HepG2 (cell line): ENCODE measurements at regions not wholly inside any gene's neighbourhood (a gene's known extent, or its start where the extent isn't known, plus 50 kb on each side); places are given as distances from the start of the nearest gene placed in this dataset.

ENCODE experiments used
- ATAC-seq: fragments of 200-7000 bp; cut with Tn5 transposase; 3 replicates; pipeline ENCODE4 v1.9.1; 2020; ENCODE audit warnings: mild to moderate bottlenecking, moderate library complexity
- BruUV-seq: library from RNA; stranded (reverse); fragments of 400-500 nt; replicated peaks from 2 replicates; lab custom pipeline; 2021; lab: Mats Ljungman, UMichigan
- CTCF ChIA-PET: fragments of 300-600 bp; formaldehyde crosslinking; extraction: SDS; loops from one replicate; lab custom pipeline; 2021; ENCODE audit warnings: low total read pairs, inconsistent platforms, low intra/inter-chr PET ratio; lab: Yijun Ruan, JAX
- POLR2A ChIA-PET: fragments of 350-600 bp; sonication (Branson Sonifier 250); formaldehyde crosslinking; loops from one replicate; lab custom pipeline; 2020; ENCODE audit warnings: antibody characterized with exemption, inconsistent platforms; lab: Yijun Ruan, JAX
- DNase-seq: peaks from one replicate; pipeline ENCODE4 v3.0.0-alpha.2; 2015; ENCODE audit warnings: low spot score
- FAIRE-seq: peaks from 3 replicates; lab custom pipeline; 2011; peaks lifted over from hg19 to GRCh38; lab: Jason Lieb, UNC
- H2AFZ ChIP-seq: one replicate; pipeline ENCODE4 v1.6.1; 2011; ENCODE audit warnings: low read length, inconsistent platforms
- H3K27ac ChIP-seq: fragments of 300-600 bp; 3 replicates; pipeline ENCODE4 v1.8.0; 2011; ENCODE audit warnings: mixed run types, mild to moderate bottlenecking, mixed read lengths, low read length, inconsistent platforms; ENCODE audit not compliant: insufficient read depth; ENCODE audit errors: extremely low read length
- H3K27me3 ChIP-seq, 2 experiments: fragments of 200-600 bp in 1 of 2; 2 replicates in 1 of 2; 3 replicates in 1 of 2; pipeline versions ENCODE4 v1.6.0 to v1.8.0; 2011; ENCODE audit warnings: low read length in 2 of 2, mild to moderate bottlenecking in 2 of 2, moderate library complexity in 2 of 2, inconsistent platforms in 1 of 2; ENCODE audit not compliant: insufficient read depth in 2 of 2, control insufficient read depth in 1 of 2
- H3K36me3 ChIP-seq, 2 experiments: fragments of 200-600 bp in 1 of 2; replicated peaks in 1 of 2; 2 replicates in 1 of 2; 3 replicates in 1 of 2; pipeline versions ENCODE4 v1.5.1 to v1.8.0; 2011; ENCODE audit warnings: low read length in 2 of 2, inconsistent platforms in 1 of 2; ENCODE audit not compliant: insufficient read depth in 2 of 2, control insufficient read depth in 1 of 2
- H3K4me1 ChIP-seq: 2 replicates; pipeline ENCODE4 v1.5.1; 2012; ENCODE audit warnings: low read length, inconsistent platforms; ENCODE audit not compliant: insufficient read depth
- H3K4me2 ChIP-seq: 2 replicates; pipeline ENCODE4 v1.6.0; 2011; ENCODE audit warnings: low read depth, low read length, inconsistent platforms
- H3K4me3 ChIP-seq, 3 experiments: fragments of 200-600 bp in 1 of 3; sonication (generic), shearing (Covaris generic) in 1 of 3; replicated peaks in 1 of 3; 2 replicates each; pipeline ENCODE4 v1.5.1; 2011 to 2016; ENCODE audit warnings: low read length in 3 of 3, inconsistent platforms in 2 of 3, low read depth in 2 of 3, mild to moderate bottlenecking in 2 of 3, control low read depth in 1 of 3, mixed read lengths in 1 of 3; ENCODE audit not compliant: insufficient read depth in 1 of 3
- H3K79me2 ChIP-seq: one replicate; pipeline ENCODE4 v1.6.1; 2011; ENCODE audit warnings: low read length, inconsistent platforms; ENCODE audit not compliant: insufficient read depth
- H3K9ac ChIP-seq: 2 replicates; pipeline ENCODE4 v1.6.0; 2011; ENCODE audit warnings: mild to moderate bottlenecking, low read depth, low read length, inconsistent platforms; ENCODE audit not compliant: insufficient read depth
- H3K9me3 ChIP-seq: 2 replicates; pipeline ENCODE4 v1.5.1; 2012; ENCODE audit warnings: mild to moderate bottlenecking, low read length
- H4K20me1 ChIP-seq: 2 replicates; pipeline ENCODE4 v1.6.0; 2011; ENCODE audit warnings: inconsistent platforms, mild to moderate bottlenecking, low read length, moderate library complexity; ENCODE audit not compliant: insufficient read depth
- DMAP1 ChIP-seq: IDR thresholded peaks from 2 replicates; pipeline ENCODE4 v1.6.1; 2016
- MXD4 ChIP-seq: IDR thresholded peaks from 2 replicates; pipeline ENCODE4 v1.6.1; 2016; ENCODE audit warnings: mild to moderate bottlenecking, missing biosample characterization, missing genetic modification reagents
- ZNF260 ChIP-seq: sonication (generic); formaldehyde crosslinking; IDR thresholded peaks from 2 replicates; pipeline ENCODE4 v1.4.0; 2020; ENCODE audit warnings: missing genetic modification reagents, low read depth, mild to moderate bottlenecking, borderline replicate concordance
- ZNF614 ChIP-seq: IDR thresholded peaks from 2 replicates; pipeline ENCODE4 v1.6.1; 2018; ENCODE audit warnings: missing biosample characterization, missing genetic modification reagents, inconsistent platforms, borderline replicate concordance
- WGBS: methylation state at CpG from one replicate; pipeline ENCODE4 v1.1.6; 2017; ENCODE audit warnings: low lambda C conversion rate; 5-methylcytosine and 5-hydroxymethylcytosine counted together
- in situ Hi-C: cut with HindIII; loops from 2 replicates; pipeline ENCODE4 v1.10.0; 2017; ENCODE audit warnings: low pct_unique_long_range_greater_than_20kb; ENCODE audit not compliant: extremely low pct_ligation_motif_present
- intact Hi-C: fragments of 100-400 bp; cut with micrococcal nuclease; formaldehyde crosslinking; loops from one replicate; pipeline ENCODE4 v1.10.0; 2022; ENCODE audit not compliant: unreplicated experiment
- TF ChIP-seq, protein P1 (sequence below): sonication (generic); formaldehyde crosslinking; IDR thresholded peaks from 2 replicates; pipeline ENCODE4 v1.4.0; 2020; ENCODE audit warnings: mild to moderate bottlenecking, missing genetic modification reagents
- TF ChIP-seq, protein P2 (sequence below): sonication (generic); formaldehyde crosslinking; IDR thresholded peaks from 2 replicates; pipeline ENCODE4 v1.5.0; 2020; ENCODE audit warnings: missing genetic modification reagents, mild to moderate bottlenecking, borderline replicate concordance
- TF ChIP-seq, protein P3 (sequence below): sonication (generic); formaldehyde crosslinking; IDR thresholded peaks from 2 replicates; pipeline ENCODE4 v1.4.0; 2020; ENCODE audit warnings: missing genetic modification reagents, borderline replicate concordance
- TF ChIP-seq, protein P4 (sequence below): sonication (generic); formaldehyde crosslinking; IDR thresholded peaks from 2 replicates; pipeline ENCODE4 v1.8.1; 2023; ENCODE audit warnings: missing genetic modification reagents, mild to moderate bottlenecking, borderline replicate concordance

DNA sequence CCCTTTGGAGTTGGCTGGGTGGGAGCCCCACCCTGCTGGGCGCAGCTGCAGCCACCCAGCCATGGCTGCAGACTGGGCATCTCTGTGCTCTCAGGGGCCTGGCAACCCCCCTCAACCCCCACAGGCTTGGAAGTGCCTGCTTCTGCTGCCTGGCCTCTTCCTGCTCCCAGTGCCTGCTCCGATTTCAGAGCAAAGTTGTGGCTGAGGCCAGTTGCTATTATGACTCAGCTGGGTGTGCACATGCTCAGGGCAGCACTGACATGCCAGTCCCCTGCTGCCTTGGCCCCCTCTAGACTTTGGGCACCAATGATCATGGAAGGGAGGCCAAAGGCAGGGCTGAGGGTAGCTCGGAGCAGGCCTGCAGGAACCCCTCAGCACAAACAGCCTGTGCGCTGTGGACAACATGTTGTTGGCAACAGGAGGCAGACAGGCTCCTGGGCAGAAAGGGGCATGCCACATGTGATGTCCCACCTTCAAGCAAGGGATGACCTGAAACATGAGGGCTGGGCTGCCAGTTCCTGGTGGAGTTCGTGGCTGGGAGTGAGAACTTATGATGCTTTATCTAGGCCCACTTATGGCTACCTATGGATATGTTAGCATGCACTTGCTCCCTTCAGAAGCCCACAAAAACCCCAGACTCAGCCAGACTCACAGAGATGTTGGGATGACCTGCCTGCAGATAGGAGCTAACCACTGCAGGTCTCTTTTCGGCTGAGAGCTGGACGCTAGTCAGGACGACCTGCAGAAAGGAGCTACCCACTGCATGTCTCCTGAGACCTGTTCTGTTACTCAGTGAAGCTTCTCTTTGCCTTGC is 96.4 kb upstream of the AMOTL1 start:
- DNase-seq (no peak), ATAC-seq (no peak), FAIRE-seq (no peak)
- ChIA-PET POLR2A (no interaction called here), CTCF (no interaction called here)
- Histone ChIP-seq H3K4me3 (no peak overlapping the region), H3K79me2 (no peaks in the 10 kb centered on the region), H4K20me1 (no peaks in the 10 kb centered on the region), H3K9me3 (no peaks in the 10 kb centered on the region), H3K4me1 (no peaks in the 10 kb centered on the region), H2AFZ (no peak overlapping the region), H3K27ac (no peak overlapping the region), H3K4me2 (no peak overlapping the region), H3K36me3 (no peaks in the 10 kb centered on the region), H3K9ac (no peak overlapping the region), H3K27me3 (no peaks in the 10 kb centered on the region; a peak in 1 of 5 replicates)
- no peak for TF ChIP-seq ZNF260 (CRISPR knock-in tag)
- TF ChIP-seq DMAP1 (CRISPR knock-in tag) = no peak
- TF ChIP-seq, protein P1, sequence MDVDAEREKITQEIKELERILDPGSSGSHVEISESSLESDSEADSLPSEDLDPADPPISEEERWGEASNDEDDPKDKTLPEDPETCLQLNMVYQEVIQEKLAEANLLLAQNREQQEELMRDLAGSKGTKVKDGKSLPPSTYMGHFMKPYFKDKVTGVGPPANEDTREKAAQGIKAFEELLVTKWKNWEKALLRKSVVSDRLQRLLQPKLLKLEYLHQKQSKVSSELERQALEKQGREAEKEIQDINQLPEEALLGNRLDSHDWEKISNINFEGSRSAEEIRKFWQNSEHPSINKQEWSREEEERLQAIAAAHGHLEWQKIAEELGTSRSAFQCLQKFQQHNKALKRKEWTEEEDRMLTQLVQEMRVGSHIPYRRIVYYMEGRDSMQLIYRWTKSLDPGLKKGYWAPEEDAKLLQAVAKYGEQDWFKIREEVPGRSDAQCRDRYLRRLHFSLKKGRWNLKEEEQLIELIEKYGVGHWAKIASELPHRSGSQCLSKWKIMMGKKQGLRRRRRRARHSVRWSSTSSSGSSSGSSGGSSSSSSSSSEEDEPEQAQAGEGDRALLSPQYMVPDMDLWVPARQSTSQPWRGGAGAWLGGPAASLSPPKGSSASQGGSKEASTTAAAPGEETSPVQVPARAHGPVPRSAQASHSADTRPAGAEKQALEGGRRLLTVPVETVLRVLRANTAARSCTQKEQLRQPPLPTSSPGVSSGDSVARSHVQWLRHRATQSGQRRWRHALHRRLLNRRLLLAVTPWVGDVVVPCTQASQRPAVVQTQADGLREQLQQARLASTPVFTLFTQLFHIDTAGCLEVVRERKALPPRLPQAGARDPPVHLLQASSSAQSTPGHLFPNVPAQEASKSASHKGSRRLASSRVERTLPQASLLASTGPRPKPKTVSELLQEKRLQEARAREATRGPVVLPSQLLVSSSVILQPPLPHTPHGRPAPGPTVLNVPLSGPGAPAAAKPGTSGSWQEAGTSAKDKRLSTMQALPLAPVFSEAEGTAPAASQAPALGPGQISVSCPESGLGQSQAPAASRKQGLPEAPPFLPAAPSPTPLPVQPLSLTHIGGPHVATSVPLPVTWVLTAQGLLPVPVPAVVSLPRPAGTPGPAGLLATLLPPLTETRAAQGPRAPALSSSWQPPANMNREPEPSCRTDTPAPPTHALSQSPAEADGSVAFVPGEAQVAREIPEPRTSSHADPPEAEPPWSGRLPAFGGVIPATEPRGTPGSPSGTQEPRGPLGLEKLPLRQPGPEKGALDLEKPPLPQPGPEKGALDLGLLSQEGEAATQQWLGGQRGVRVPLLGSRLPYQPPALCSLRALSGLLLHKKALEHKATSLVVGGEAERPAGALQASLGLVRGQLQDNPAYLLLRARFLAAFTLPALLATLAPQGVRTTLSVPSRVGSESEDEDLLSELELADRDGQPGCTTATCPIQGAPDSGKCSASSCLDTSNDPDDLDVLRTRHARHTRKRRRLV = no peak
- TF ChIP-seq, protein P2, sequence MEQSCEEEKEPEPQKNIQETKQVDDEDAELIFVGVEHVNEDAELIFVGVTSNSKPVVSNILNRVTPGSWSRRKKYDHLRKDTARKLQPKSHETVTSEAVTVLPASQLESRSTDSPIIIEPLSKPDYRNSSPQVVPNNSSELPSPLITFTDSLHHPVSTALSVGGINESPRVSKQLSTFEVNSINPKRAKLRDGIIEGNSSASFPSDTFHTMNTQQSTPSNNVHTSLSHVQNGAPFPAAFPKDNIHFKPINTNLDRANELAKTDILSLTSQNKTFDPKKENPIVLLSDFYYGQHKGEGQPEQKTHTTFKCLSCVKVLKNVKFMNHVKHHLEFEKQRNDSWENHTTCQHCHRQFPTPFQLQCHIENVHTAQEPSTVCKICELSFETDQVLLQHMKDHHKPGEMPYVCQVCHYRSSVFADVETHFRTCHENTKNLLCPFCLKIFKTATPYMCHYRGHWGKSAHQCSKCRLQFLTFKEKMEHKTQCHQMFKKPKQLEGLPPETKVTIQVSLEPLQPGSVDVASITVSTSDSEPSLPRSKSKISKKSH = no peak
- TF ChIP-seq ZNF614 (CRISPR knock-in tag) = no peak
- TF ChIP-seq, protein P3, sequence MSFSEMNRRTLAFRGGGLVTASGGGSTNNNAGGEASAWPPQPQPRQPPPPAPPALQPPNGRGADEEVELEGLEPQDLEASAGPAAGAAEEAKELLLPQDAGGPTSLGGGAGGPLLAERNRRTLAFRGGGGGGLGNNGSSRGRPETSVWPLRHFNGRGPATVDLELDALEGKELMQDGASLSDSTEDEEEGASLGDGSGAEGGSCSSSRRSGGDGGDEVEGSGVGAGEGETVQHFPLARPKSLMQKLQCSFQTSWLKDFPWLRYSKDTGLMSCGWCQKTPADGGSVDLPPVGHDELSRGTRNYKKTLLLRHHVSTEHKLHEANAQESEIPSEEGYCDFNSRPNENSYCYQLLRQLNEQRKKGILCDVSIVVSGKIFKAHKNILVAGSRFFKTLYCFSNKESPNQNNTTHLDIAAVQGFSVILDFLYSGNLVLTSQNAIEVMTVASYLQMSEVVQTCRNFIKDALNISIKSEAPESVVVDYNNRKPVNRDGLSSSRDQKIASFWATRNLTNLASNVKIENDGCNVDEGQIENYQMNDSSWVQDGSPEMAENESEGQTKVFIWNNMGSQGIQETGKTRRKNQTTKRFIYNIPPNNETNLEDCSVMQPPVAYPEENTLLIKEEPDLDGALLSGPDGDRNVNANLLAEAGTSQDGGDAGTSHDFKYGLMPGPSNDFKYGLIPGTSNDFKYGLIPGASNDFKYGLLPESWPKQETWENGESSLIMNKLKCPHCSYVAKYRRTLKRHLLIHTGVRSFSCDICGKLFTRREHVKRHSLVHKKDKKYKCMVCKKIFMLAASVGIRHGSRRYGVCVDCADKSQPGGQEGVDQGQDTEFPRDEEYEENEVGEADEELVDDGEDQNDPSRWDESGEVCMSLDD (CRISPR knock-in tag) = no peak
- TF ChIP-seq, protein P4, sequence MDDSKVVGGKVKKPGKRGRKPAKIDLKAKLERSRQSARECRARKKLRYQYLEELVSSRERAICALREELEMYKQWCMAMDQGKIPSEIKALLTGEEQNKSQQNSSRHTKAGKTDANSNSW = no peak
- no peak for TF ChIP-seq MXD4 (CRISPR knock-in tag)
- intact Hi-C loops (no loop called here), in situ Hi-C loops (no loop called here)
- no TSS peak for BruUV-seq
- WGBS = 7% methylated on average over 3 of the region's 8 CpGs
